Immature natural killer cell (primary cell): ENCODE measurements at regions not wholly inside any gene's neighbourhood (a gene's known extent, or its start where the extent isn't known, plus 50 kb on each side); places are given as distances from the start of the nearest gene placed in this dataset.

Source experiments
- DNase-seq, 3 donors: peaks; one replicate each; pipeline ENCODE4 v3.0.0; 2022; ENCODE audit warnings: mixed read lengths in 1 of 3
- H3K27ac Mint-ChIP-seq, 6 donors: one replicate each; pipeline ENCODE4 v1.8.0; 2020; ENCODE audit warnings: mixed read lengths in 6 of 6, mild to moderate bottlenecking in 5 of 6, inconsistent platforms in 4 of 6, moderate library complexity in 3 of 6
- H3K27me3 Mint-ChIP-seq, 3 donors: one replicate each; pipeline ENCODE4 v1.8.0; 2020 to 2021; ENCODE audit warnings: low read depth in 3 of 3, mild to moderate bottlenecking in 3 of 3, mixed read lengths in 3 of 3, moderate library complexity in 3 of 3, inconsistent platforms in 1 of 3
- H3K36me3 Mint-ChIP-seq, 3 donors: one replicate each; pipeline ENCODE4 v1.8.0; 2020; ENCODE audit warnings: mixed read lengths in 3 of 3, inconsistent platforms in 2 of 3, mild to moderate bottlenecking in 2 of 3
- H3K4me1 Mint-ChIP-seq, 2 donors: one replicate each; pipeline ENCODE4 v1.8.0; 2020; ENCODE audit warnings: inconsistent platforms in 2 of 2, mild to moderate bottlenecking in 2 of 2, mixed read lengths in 2 of 2, moderate library complexity in 1 of 2
- H3K4me3 Mint-ChIP-seq, 5 donors: one replicate each; pipeline ENCODE4 v1.8.0; 2020; ENCODE audit warnings: mild to moderate bottlenecking in 5 of 5, mixed read lengths in 5 of 5, inconsistent platforms in 3 of 5, moderate library complexity in 3 of 5
- H3K9me3 Mint-ChIP-seq, 6 donors: one replicate each; pipeline ENCODE4 v1.8.0; 2020; ENCODE audit warnings: mild to moderate bottlenecking in 6 of 6, mixed read lengths in 6 of 6, inconsistent platforms in 4 of 6, moderate library complexity in 3 of 6

DNA sequence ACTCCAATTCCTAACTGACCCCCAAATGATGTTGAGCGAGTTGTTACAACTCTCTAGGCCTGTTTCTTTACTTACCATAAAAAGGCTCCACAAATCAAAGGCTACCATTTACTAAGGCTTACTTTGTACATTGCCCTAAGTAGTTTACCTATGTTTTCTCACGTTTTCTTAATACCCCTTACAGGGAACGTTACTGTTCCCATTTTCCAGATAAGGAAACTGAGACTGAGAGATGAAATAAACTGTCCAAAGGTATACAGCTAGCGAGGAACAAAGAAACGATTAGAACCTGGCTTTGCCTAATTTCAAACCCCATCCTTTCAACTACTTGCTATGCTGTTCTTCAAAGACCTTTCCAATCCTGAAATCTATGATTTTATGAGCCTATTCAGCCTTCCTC lies 74.8 kb upstream of the SPTBN1 start:
- Mint-ChIP-seq H3K36me3 (no peaks in the 10 kb centered on the region), H3K4me3 (no peak overlapping the region), H3K27ac (no peak overlapping the region), H3K9me3 (peaks cover 0 to 4% (median 0%) of the 10 kb centered on the region in 6 donors), H3K27me3 (peaks cover 0 to 6% (median 5%) of the 10 kb centered on the region in 3 donors), H3K4me1 (no peaks in the 10 kb centered on the region)
- no peak for DNase-seq

DNA sequence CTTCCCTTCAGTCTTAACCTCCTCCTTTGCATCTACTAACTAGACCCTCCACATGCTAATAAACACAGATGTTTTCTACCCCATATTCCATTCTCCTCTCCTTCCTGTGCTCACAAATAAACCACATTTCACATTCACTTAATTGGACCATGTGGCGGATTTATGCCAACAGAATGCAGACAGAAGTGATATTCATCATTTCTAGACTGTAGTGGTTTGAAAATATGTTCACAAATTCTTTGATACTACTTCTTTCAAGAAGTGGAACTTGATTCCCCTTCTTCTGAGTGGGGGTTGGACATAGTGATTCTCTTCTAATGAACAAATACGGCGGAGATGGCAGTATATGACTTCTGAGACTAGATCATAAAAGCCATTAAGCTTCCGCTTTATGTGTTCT lies 73.5 kb upstream of the SPTBN1 start:
- H3K9me3 Mint-ChIP-seq: peaks cover 0 to 4% (median 0%) of the 10 kb centered on the region in 6 donors
- no peak overlapping the region for H3K27ac Mint-ChIP-seq
- H3K4me1 Mint-ChIP-seq: no peaks in the 10 kb centered on the region
- DNase-seq: no peak
- no peak overlapping the region for H3K4me3 Mint-ChIP-seq
- no peaks in the 10 kb centered on the region for H3K36me3 Mint-ChIP-seq
- H3K27me3 Mint-ChIP-seq: peaks cover 0 to 6% (median 5%) of the 10 kb centered on the region in 3 donors

- Mint-ChIP-seq H3K27me3 (peaks cover 0 to 6% (median 5%) of the 10 kb centered on the region in 3 donors), H3K36me3 (no peaks in the 10 kb centered on the region), H3K9me3 (peaks cover 0 to 4% (median 0%) of the 10 kb centered on the region in 6 donors), H3K4me3 (no peak overlapping the region), H3K4me1 (no peaks in the 10 kb centered on the region), H3K27ac (peak overlapping the region in 1 of 6 donors; percentile 45)
- no peak for DNase-seq
Measured at GRCh38 chr2:54384301-54385203, 71.6 kb upstream of the SPTBN1 start.

DNA sequence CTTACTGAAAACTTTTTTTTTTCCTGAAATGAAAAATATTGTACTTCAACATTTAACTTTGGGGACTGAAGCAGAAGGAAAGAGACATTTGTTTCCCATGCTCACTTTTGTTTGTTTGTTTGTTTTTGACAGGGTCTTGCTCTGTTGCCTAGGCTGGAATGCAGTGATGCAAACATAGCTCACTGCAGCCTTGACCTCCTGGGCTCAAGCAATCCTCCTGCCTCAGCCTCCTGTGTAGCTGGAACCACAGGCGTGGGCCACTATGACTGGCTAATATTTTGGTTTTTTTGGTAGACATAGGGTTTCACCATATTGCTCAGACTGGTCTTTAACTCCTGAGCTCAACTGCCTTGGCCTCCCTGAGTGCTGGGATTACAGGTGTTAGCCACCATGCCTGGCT lies 70.9 kb upstream of the SPTBN1 start:
- Mint-ChIP-seq H3K36me3 (no peaks in the 10 kb centered on the region), H3K9me3 (peaks cover 0 to 4% (median 0%) of the 10 kb centered on the region in 6 donors), H3K4me1 (no peaks in the 10 kb centered on the region), H3K27ac (no peak overlapping the region), H3K27me3 (peaks cover 0 to 4% (median 4%) of the 10 kb centered on the region in 3 donors), H3K4me3 (no peak overlapping the region)
- DNase-seq: no peak

GRCh38 chr2:54386585-54386984 lies 69.5 kb upstream of the SPTBN1 start:
- Mint-ChIP-seq H3K9me3 (peaks cover 0 to 2% (median 0%) of the 10 kb centered on the region in 6 donors), H3K4me1 (no peaks in the 10 kb centered on the region), H3K27me3 (peaks cover 0 to 2% (median 0%) of the 10 kb centered on the region in 3 donors), H3K27ac (no peak overlapping the region), H3K36me3 (no peaks in the 10 kb centered on the region), H3K4me3 (no peak overlapping the region)
- DNase-seq: no peak

GRCh38 chr2:54387059-54387991 lies 68.8 kb upstream of the SPTBN1 start:
- no peak overlapping the region for H3K4me3 Mint-ChIP-seq
- peaks cover 0 to 2% (median 0%) of the 10 kb centered on the region in 3 donors for H3K27me3 Mint-ChIP-seq
- peaks cover 0 to 2% (median 0%) of the 10 kb centered on the region in 6 donors for H3K9me3 Mint-ChIP-seq

DNA sequence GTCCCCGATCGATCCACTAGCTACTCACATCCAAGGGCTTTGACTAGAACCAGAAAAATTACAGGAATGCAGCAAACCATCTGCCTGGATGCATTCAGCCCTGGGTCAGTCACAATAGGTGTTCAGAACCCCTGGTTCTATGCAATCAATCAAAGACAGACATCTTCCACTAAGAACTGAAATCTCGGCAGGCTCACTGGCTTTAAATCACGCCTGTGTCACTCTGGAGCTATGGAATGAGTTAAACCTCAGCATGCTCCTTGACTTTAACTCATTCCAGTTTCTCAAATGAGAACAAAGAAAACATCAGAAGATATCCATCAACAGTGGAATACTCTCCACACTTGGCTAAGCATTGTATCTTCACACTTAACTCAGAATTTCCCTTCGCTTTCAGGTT lies 68.1 kb upstream of the SPTBN1 start:
- Mint-ChIP-seq H3K27me3 (peaks cover 0 to under 1% (median 0%) of the 10 kb centered on the region in 3 donors), H3K36me3 (no peaks in the 10 kb centered on the region), H3K27ac (no peak overlapping the region), H3K9me3 (no peaks in the 10 kb centered on the region), H3K4me1 (no peaks in the 10 kb centered on the region), H3K4me3 (no peak overlapping the region)
- no peak for DNase-seq

More at GRCh38 chr2:54387059-54387991, 68.8 kb upstream of the SPTBN1 start:
- no peak overlapping the region for H3K27ac Mint-ChIP-seq
- H3K36me3 Mint-ChIP-seq: no peaks in the 10 kb centered on the region
- no peaks in the 10 kb centered on the region for H3K4me1 Mint-ChIP-seq
- no peak for DNase-seq

- H3K36me3 Mint-ChIP-seq: no peaks in the 10 kb centered on the region
- no peaks in the 10 kb centered on the region for H3K9me3 Mint-ChIP-seq
- H3K27me3 Mint-ChIP-seq: no peaks in the 10 kb centered on the region
- H3K4me1 Mint-ChIP-seq: peaks cover 9 to 11% of the 10 kb centered on the region in 2 donors
- H3K4me3 Mint-ChIP-seq: no peak overlapping the region
- peak overlapping the region in 1 of 6 donors; percentile 1 for H3K27ac Mint-ChIP-seq
- DNase-seq: no peak
Measured at GRCh38 chr2:54392555-54393324, 63.4 kb upstream of the SPTBN1 start.

DNA sequence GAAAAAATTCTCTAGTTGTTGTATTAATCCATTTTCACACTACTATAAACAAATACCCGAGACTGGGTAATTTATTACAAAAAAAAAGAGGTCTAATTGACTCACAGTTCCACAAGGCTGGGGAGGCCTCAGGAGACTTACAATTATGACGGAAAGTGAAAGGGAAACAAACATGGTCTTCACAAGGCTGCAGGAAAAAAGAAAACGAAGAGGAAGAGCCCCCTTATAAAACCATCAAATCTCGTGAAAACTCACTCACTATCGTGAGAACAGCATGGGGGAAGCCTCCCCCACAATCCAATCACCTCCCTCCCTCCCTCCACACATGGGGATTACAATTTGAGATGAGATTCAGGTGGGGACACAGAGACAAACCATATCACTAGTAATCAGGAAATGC lies 61.7 kb upstream of the SPTBN1 start:
- peak; percentile 12 to 25 (median 12) for DNase-seq
- peaks cover 9 to 11% of the 10 kb centered on the region in 2 donors for H3K4me1 Mint-ChIP-seq
- H3K36me3 Mint-ChIP-seq: no peaks in the 10 kb centered on the region
- no peaks in the 10 kb centered on the region for H3K9me3 Mint-ChIP-seq
- H3K4me3 Mint-ChIP-seq: peak overlapping the region; percentile 53 to 78 (median 73)
- H3K27me3 Mint-ChIP-seq: no peaks in the 10 kb centered on the region
- H3K27ac Mint-ChIP-seq: peak overlapping the region; percentile 76 to 88 (median 80)

DNA sequence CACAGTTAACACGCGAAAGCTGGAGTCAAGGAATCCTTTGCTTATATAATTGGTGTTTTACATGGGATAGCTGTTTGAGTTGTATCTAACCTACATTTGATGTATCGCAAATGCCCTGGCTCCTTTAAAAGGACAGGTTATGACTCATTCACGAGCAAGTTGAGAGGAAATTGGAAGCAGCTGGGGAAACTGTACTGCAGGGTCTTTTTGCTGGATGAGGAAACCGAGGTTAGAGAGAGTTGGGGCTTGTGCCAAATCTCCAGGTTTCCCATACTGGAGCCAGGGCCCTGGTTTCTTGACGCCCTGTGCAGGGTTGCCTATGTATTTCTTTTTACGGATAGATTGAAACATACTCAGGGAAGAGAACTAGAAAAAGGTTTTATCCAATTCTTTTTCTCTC lies 60.0 kb upstream of the SPTBN1 start:
- Mint-ChIP-seq H3K36me3 (no peaks in the 10 kb centered on the region), H3K9me3 (no peaks in the 10 kb centered on the region), H3K27ac (no peak overlapping the region), H3K27me3 (peaks cover 0 to 2% (median 0%) of the 10 kb centered on the region in 3 donors), H3K4me1 (peaks cover 9 to 11% of the 10 kb centered on the region in 2 donors), H3K4me3 (no peak overlapping the region)
- DNase-seq: no peak

GRCh38 chr2:54396798-54397197 lies 59.3 kb upstream of the SPTBN1 start:
- Mint-ChIP-seq H3K4me1 (peaks cover 9 to 11% of the 10 kb centered on the region in 2 donors), H3K27ac (no peak overlapping the region), H3K27me3 (peaks cover 0 to 2% (median 0%) of the 10 kb centered on the region in 3 donors), H3K36me3 (no peaks in the 10 kb centered on the region), H3K9me3 (no peaks in the 10 kb centered on the region), H3K4me3 (no peak overlapping the region)
- no peak for DNase-seq

- Mint-ChIP-seq H3K27me3 (peaks cover 0 to 2% (median 0%) of the 10 kb centered on the region in 3 donors), H3K27ac (no peak overlapping the region), H3K9me3 (no peaks in the 10 kb centered on the region), H3K36me3 (no peaks in the 10 kb centered on the region), H3K4me1 (peaks cover 9 to 11% of the 10 kb centered on the region in 2 donors), H3K4me3 (no peak overlapping the region)
- DNase-seq: no peak
Measured at GRCh38 chr2:54397426-54397825, 58.7 kb upstream of the SPTBN1 start.

- peaks cover 3 to 5% of the 10 kb centered on the region in 2 donors for H3K4me1 Mint-ChIP-seq
Measured at GRCh38 chr2:54401554-54401953, 54.6 kb upstream of the SPTBN1 start.

More at GRCh38 chr2:54401554-54401953, 54.6 kb upstream of the SPTBN1 start:
- no peak for DNase-seq
- H3K4me3 Mint-ChIP-seq: no peak overlapping the region
- peaks cover 0 to 3% (median 2%) of the 10 kb centered on the region in 3 donors for H3K27me3 Mint-ChIP-seq
- no peak overlapping the region for H3K27ac Mint-ChIP-seq
- no peaks in the 10 kb centered on the region for H3K9me3 Mint-ChIP-seq
- no peaks in the 10 kb centered on the region for H3K36me3 Mint-ChIP-seq
